Prostate gland (tissue), 2 donors: ENCODE measurements at regions not wholly inside any gene's neighbourhood (a gene's known extent, or its start where the extent isn't known, plus 50 kb on each side); places are given as distances from the start of the nearest gene placed in this dataset.

Source experiments
- CTCF ChIP-seq, 4 experiments: fragments of 200-600 bp in 2 of 4; fragments of 450-650 bp in 2 of 4; sonication (generic) in 2 of 4; IDR thresholded peaks; 1 replicate in 3 of 4; 2 replicates in 1 of 4; pipeline ENCODE4 v1.5.1; 2016 to 2019; ENCODE audit warnings: antibody characterized with exemption in 4 of 4, mild to moderate bottlenecking in 2 of 4, moderate library complexity in 2 of 4
- POLR2AphosphoS5 ChIP-seq: sonication (generic); formaldehyde crosslinking; IDR thresholded peaks from one replicate; pipeline ENCODE4 v1.6.1; 2017; ENCODE audit warnings: antibody characterized with exemption

GRCh38 chr3:38996193-38996592 lies 55.6 kb downstream of the SCN11A start:
- TF ChIP-seq CTCF (IDR thresholded peaks at IDR 0.05) = no peak
- TF ChIP-seq POLR2AphosphoS5 = no peak
